ENCODE measurements at regions not wholly inside any gene's neighbourhood (a gene's known extent, or its start where the extent isn't known, plus 50 kb on each side); places are given as distances from the start of the nearest gene placed in this dataset.

DNA sequence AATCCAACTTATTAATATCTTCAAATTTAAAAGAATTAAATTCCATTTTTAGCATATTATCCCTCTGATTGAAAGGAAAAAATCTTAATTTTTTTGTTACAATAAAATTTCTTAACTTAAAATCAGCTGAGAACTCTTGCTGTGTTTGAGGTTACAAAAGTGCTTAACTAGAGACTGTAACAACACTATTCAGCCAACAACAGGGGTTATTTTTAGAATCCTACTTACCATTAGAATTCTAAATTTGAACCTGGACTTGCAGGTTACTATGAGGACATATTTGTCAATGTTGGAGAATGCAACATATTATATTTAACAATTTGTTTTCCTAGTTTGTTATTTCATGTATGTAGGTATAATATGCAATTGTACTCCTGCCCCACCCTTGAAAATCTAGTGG is 238.1 kb upstream of the CXXC4 start:
- TF ChIP-seq POLR2A (IDR thresholded peaks at IDR 0.05; ENCODE audit: control extremely low read depth in 1 of 2, low read depth in 2 of 2, low read length in 2 of 2) (no peak), SIN3A (conservative IDR thresholded peaks at IDR 0.05 in 1 of 2, IDR thresholded peaks at IDR 0.05 in 1 of 2; ENCODE audit: low read depth in 1 of 2, low read length in 2 of 2) (no peak), CEBPB (IDR thresholded peaks at IDR 0.05; ENCODE audit: low read depth, low read length) (no peak), POLR2AphosphoS5 (IDR thresholded peaks at IDR 0.05; ENCODE audit: low read depth, low read length) (no peak), ZNF274 (IDR thresholded peaks at IDR 0.05; ENCODE audit: borderline replicate concordance, extremely low read depth, low read length) (no peak), EZH2 (IDR thresholded peaks at IDR 0.05; ENCODE audit: low read depth, low read length, severe bottlenecking) (no peak), NRF1 (IDR thresholded peaks at IDR 0.05; ENCODE audit: low read depth, low read length) (no peak), RXRA (IDR thresholded peaks at IDR 0.05; ENCODE audit: insufficient read depth, low read depth, low read length) (no peak), YY1 (IDR thresholded peaks at IDR 0.05; ENCODE audit: low read depth, low read length) (no peak), BCL11A (IDR thresholded peaks at IDR 0.05; ENCODE audit: low read depth in 2 of 2, low read length in 2 of 2) (no peak), TCF12 (IDR thresholded peaks at IDR 0.05; ENCODE audit: low read depth, low read length) (no peak)
- TF ChIP-seq, protein P1, sequence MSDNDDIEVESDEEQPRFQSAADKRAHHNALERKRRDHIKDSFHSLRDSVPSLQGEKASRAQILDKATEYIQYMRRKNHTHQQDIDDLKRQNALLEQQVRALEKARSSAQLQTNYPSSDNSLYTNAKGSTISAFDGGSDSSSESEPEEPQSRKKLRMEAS (IDR thresholded peaks at IDR 0.05), result no peak
- TF ChIP-seq, protein P2, sequence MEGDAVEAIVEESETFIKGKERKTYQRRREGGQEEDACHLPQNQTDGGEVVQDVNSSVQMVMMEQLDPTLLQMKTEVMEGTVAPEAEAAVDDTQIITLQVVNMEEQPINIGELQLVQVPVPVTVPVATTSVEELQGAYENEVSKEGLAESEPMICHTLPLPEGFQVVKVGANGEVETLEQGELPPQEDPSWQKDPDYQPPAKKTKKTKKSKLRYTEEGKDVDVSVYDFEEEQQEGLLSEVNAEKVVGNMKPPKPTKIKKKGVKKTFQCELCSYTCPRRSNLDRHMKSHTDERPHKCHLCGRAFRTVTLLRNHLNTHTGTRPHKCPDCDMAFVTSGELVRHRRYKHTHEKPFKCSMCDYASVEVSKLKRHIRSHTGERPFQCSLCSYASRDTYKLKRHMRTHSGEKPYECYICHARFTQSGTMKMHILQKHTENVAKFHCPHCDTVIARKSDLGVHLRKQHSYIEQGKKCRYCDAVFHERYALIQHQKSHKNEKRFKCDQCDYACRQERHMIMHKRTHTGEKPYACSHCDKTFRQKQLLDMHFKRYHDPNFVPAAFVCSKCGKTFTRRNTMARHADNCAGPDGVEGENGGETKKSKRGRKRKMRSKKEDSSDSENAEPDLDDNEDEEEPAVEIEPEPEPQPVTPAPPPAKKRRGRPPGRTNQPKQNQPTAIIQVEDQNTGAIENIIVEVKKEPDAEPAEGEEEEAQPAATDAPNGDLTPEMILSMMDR (IDR thresholded peaks at IDR 0.05; ENCODE audit: control extremely low read depth in 1 of 3, insufficient read depth in 1 of 3, low read depth in 1 of 3, low read length in 3 of 3), result no peak
- TF ChIP-seq, protein P3, sequence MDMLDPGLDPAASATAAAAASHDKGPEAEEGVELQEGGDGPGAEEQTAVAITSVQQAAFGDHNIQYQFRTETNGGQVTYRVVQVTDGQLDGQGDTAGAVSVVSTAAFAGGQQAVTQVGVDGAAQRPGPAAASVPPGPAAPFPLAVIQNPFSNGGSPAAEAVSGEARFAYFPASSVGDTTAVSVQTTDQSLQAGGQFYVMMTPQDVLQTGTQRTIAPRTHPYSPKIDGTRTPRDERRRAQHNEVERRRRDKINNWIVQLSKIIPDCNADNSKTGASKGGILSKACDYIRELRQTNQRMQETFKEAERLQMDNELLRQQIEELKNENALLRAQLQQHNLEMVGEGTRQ (IDR thresholded peaks at IDR 0.05; ENCODE audit: low read length), result no peak

All from H1 (cell line).